ENCODE measurements at regions not wholly inside any gene's neighbourhood (a gene's known extent, or its start where the extent isn't known, plus 50 kb on each side); places are given as distances from the start of the nearest gene placed in this dataset.

GRCh38 chr18:60667016-60667415, 294.4 kb upstream of the MC4R start:
- no peak for DNase-seq

GRCh38 chr18:60668583-60668982, 296.0 kb upstream of the MC4R start:
- DNase-seq, result no peak

GRCh38 chr18:60669938-60670337, 297.4 kb upstream of the MC4R start:
- DNase-seq, result no peak

- no peak for DNase-seq
These were observed 298.4 kb upstream of the MC4R start for GRCh38 chr18:60671021-60671420.

- no peak for DNase-seq
These were observed 302.6 kb upstream of the MC4R start for GRCh38 chr18:60675126-60675525.

- DNase-seq, result no peak
These were observed 303.2 kb upstream of the MC4R start for GRCh38 chr18:60675801-60676200.

- no peak for DNase-seq
These were observed 304.2 kb upstream of the MC4R start for GRCh38 chr18:60676815-60677214.

- no peak for DNase-seq
These were observed 312.4 kb upstream of the MC4R start for GRCh38 chr18:60684843-60685513.

- DNase-seq, result no peak
These were observed 313.6 kb upstream of the MC4R start for GRCh38 chr18:60686142-60686541.

GRCh38 chr18:60691061-60691460, 318.5 kb upstream of the MC4R start:
- no peak for DNase-seq

GRCh38 chr18:60693426-60693825, 320.9 kb upstream of the MC4R start:
- no peak for DNase-seq

GRCh38 chr18:60698901-60699300, 326.3 kb upstream of the MC4R start:
- DNase-seq, result no peak

- DNase-seq, result no peak
These were observed 350.2 kb upstream of the MC4R start for GRCh38 chr18:60722742-60723141.

GRCh38 chr18:60732143-60732542, 359.6 kb upstream of the MC4R start:
- no peak for DNase-seq

GRCh38 chr18:60739212-60739611, 366.6 kb upstream of the MC4R start:
- DNase-seq, result no peak

GRCh38 chr18:60740313-60740712, 367.7 kb upstream of the MC4R start:
- no peak for DNase-seq

- DNase-seq, result no peak
These were observed 373.9 kb upstream of the MC4R start for GRCh38 chr18:60746491-60746890.

GRCh38 chr18:60746919-60747318, 374.3 kb upstream of the MC4R start:
- DNase-seq, result no peak

- no peak for DNase-seq
These were observed 381.2 kb upstream of the MC4R start for GRCh38 chr18:60753753-60754152.

GRCh38 chr18:60754413-60755009, 381.9 kb upstream of the MC4R start:
- DNase-seq, result no peak

GRCh38 chr18:60755134-60755533, 382.6 kb upstream of the MC4R start:
- no peak for DNase-seq

GRCh38 chr18:60775978-60776377, 403.4 kb upstream of the MC4R start:
- DNase-seq, result no peak

GRCh38 chr18:60784161-60784560, 411.6 kb upstream of the MC4R start:
- DNase-seq, result no peak

GRCh38 chr18:60794802-60795201, 422.2 kb upstream of the MC4R start:
- DNase-seq, result no peak

- DNase-seq, result no peak
These were observed 431.8 kb upstream of the MC4R start for GRCh38 chr18:60804415-60804814.
